ENCODE measurements at regions not wholly inside any gene's neighbourhood (a gene's known extent, or its start where the extent isn't known, plus 50 kb on each side); places are given as distances from the start of the nearest gene placed in this dataset.

DNA sequence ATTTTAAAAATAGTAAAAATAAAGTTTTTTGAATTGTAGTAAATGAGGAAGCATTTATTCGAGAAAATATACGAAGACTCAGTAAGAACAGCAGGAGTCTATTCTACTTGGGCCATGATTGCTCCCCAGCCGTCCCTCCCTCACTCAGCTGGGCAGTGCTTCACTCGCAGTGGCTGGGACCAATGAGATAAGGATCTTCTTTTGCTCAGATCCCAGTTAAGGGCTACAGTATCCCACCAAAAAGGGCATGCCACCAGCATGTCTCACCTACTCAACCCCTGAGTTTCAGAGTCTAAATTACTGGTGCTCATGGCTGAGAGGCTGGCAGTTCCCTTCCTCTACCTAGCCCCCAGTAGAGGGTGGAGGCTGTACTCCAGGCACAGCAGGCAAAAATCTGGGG, 455.7 kb upstream of the PFKP start:
- no peaks in the 10 kb centered on the region for H3K4me1 ChIP-seq
- no peak for ATAC-seq
- H3K9me3 ChIP-seq, result peaks cover 0 to 10% (median 0%) of the 10 kb centered on the region in 3 donors
- 59 to 73% methylated on average over 3 to 4 of the region's 4 CpGs for WGBS, 2 donors (ENCODE audit: low coverage in 1 of 2)
- TF ChIP-seq EP300 (IDR thresholded peaks at IDR 0.05), result no peak
- TF ChIP-seq, protein P1, sequence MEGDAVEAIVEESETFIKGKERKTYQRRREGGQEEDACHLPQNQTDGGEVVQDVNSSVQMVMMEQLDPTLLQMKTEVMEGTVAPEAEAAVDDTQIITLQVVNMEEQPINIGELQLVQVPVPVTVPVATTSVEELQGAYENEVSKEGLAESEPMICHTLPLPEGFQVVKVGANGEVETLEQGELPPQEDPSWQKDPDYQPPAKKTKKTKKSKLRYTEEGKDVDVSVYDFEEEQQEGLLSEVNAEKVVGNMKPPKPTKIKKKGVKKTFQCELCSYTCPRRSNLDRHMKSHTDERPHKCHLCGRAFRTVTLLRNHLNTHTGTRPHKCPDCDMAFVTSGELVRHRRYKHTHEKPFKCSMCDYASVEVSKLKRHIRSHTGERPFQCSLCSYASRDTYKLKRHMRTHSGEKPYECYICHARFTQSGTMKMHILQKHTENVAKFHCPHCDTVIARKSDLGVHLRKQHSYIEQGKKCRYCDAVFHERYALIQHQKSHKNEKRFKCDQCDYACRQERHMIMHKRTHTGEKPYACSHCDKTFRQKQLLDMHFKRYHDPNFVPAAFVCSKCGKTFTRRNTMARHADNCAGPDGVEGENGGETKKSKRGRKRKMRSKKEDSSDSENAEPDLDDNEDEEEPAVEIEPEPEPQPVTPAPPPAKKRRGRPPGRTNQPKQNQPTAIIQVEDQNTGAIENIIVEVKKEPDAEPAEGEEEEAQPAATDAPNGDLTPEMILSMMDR (IDR thresholded peaks at IDR 0.05), result no peak
- TF ChIP-seq POLR2A (IDR thresholded peaks at IDR 0.05), result no peak
- TF ChIP-seq POLR2AphosphoS5 (IDR thresholded peaks at IDR 0.05), result no peak
- no peak overlapping the region for H3K27ac ChIP-seq
- no peak overlapping the region for H3K4me3 ChIP-seq
- no peaks in the 10 kb centered on the region for H3K36me3 ChIP-seq
- peaks cover 5% of the 10 kb centered on the region for H3K27me3 ChIP-seq

DNA sequence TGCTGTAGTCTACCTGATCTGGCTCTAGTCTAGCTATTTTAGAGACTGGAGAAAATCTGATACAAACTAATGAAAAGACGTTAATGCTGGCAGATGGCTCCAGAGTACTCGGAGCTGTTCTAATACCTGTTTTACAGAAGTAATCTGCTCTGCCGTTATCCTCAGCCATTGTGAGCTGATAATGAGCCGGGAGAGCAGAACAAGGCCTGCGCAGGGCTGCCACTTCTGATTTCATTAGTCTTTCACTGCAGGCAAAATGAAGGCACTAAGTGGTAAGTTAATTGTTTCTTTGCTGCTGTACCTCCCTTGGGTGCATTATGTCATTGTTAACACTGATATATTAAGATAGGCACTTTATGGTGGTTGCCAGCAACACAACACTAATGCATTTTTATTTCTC, 456.4 kb upstream of the PFKP start:
- Histone ChIP-seq H3K27ac (no peak overlapping the region), H3K9me3 (peaks cover 0 to 10% (median 0%) of the 10 kb centered on the region in 3 donors), H3K4me3 (no peak overlapping the region), H3K4me1 (no peaks in the 10 kb centered on the region), H3K27me3 (peaks cover 5% of the 10 kb centered on the region), H3K36me3 (no peaks in the 10 kb centered on the region)
- WGBS, 2 donors (ENCODE audit: low coverage in 1 of 2), result 21 to 49% methylated on average over 5 of the region's 5 CpGs
- TF ChIP-seq POLR2AphosphoS5 (IDR thresholded peaks at IDR 0.05) (no peak), POLR2A (IDR thresholded peaks at IDR 0.05) (no peak), EP300 (IDR thresholded peaks at IDR 0.05) (no peak)
- TF ChIP-seq, protein P1 (IDR thresholded peaks at IDR 0.05), result no peak
- no peak for ATAC-seq

DNA sequence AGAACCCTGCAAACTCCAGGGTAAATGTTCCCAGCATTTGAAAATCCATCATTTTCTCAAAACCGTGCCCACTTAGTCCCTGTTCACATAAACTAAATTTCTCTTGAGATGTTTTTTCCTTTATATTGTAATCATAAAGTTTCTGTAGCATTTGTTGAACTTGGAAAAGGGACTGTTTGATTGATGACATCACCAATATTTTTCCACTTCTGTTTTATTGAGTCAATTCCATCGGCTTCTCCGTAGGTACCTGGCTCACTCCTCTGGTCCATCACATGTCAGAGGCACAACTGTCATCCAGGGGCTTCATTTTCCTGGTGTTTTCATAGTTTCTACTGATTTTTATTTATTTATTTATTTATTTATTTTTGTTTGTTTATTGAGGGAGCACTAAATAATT, 462.5 kb upstream of the PFKP start:
- TF ChIP-seq, protein P1 (IDR thresholded peaks at IDR 0.05), result no peak
- TF ChIP-seq POLR2AphosphoS5 (IDR thresholded peaks at IDR 0.05) (no peak), EP300 (IDR thresholded peaks at IDR 0.05) (no peak), POLR2A (IDR thresholded peaks at IDR 0.05) (no peak)
- no peak for ATAC-seq
- Histone ChIP-seq H3K36me3 (no peaks in the 10 kb centered on the region), H3K4me1 (no peaks in the 10 kb centered on the region), H3K27ac (no peak overlapping the region), H3K9me3 (no peaks in the 10 kb centered on the region), H3K27me3 (peaks cover 10% of the 10 kb centered on the region), H3K4me3 (no peak overlapping the region)
- 75 to 89% methylated on average over 3 of the region's 3 CpGs for WGBS, 2 donors (ENCODE audit: low coverage in 1 of 2)

DNA sequence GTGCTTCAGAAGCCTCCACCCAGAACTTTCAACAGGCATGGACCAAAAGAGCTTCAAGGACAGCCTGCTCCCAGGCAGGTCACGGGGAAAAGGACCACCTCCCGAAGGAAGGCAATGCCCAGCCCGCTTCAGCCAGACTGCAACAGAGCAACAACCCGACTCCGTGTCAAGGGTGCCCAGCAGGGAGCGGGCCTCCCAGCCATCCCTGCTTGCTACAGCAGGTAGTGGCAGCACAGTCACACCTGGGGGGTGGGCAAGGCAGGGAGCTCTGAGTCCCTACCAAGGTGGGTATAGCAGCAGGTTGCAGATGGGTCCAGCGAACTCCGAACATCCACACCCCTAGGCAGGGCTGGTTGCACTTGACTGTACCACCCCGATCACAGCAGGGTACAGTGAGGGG, 467.8 kb upstream of the PFKP start:
- no peak overlapping the region for H3K27ac ChIP-seq
- ATAC-seq, result no peak

DNA sequence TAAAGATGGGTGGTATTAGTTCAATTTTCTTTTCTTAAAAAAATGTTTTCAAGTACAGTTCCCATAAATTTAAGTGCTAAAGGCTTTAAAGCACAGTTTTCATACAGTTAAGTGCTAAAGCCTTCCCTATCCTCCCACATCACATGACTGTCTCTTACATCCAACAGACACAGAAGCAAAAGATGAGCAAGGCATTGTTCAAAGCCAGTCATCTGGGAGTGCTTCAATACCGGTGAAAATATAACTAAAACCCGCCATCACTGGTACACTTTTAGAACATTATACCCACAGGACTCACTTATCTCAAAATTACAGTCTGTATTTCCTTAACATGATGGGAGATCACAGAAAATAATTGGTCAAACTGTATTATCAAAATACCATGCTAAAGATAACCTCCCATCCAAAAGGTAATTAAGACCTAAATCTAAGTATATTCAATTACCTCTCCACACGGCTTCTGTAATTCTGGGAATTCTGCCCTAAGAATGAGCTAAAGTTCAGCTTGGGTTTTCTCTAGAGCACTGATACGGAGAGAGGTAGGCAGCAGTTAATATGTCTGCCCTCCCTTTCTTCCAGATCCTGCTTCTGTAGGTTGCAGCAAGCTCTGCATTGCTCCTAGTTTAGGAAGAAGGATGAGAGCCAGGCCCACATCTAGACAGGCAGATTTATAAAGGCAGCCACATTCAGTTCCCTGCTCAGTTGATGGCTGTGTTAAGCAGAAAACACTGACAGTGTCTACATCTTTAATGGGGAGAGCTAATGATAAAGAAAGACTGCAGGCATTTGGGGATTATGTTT, 474.8 kb upstream of the PFKP start:
- no peak overlapping the region for H3K4me3 ChIP-seq
- no peak for ATAC-seq
- 27 to 47% methylated on average over 4 of the region's 4 CpGs for WGBS, 2 donors (ENCODE audit: low coverage in 1 of 2)
- H3K27ac ChIP-seq, result no peak overlapping the region
- peaks cover 4% of the 10 kb centered on the region for H3K27me3 ChIP-seq
- no peaks in the 10 kb centered on the region for H3K4me1 ChIP-seq
- H3K9me3 ChIP-seq, result no peaks in the 10 kb centered on the region
- TF ChIP-seq POLR2AphosphoS5 (IDR thresholded peaks at IDR 0.05) (no peak), POLR2A (IDR thresholded peaks at IDR 0.05) (no peak), EP300 (IDR thresholded peaks at IDR 0.05) (no peak)
- TF ChIP-seq, protein P1 (IDR thresholded peaks at IDR 0.05), result no peak
- H3K36me3 ChIP-seq, result no peaks in the 10 kb centered on the region

More for the DNA sequence above, 467.8 kb upstream of the PFKP start:
- Histone ChIP-seq H3K36me3 (no peaks in the 10 kb centered on the region), H3K4me1 (no peaks in the 10 kb centered on the region), H3K9me3 (no peaks in the 10 kb centered on the region), H3K27me3 (no peaks in the 10 kb centered on the region), H3K4me3 (no peak overlapping the region)
- TF ChIP-seq POLR2AphosphoS5 (IDR thresholded peaks at IDR 0.05), result no peak
- 90% methylated on average over 2 of the region's 9 CpGs; no CpG with 5 or more reads in 1 of the 2 donors for WGBS, 2 donors (ENCODE audit: low coverage in 1 of 2)
